Esophagus (tissue), 2 donors: ENCODE measurements at regions not wholly inside any gene's neighbourhood (a gene's known extent, or its start where the extent isn't known, plus 50 kb on each side); places are given as distances from the start of the nearest gene placed in this dataset.
"Not testable (repeated sequence)": the region's sequence is repeated elsewhere in the genome, so short reads cannot be mapped to it uniquely, and the experiment has no call there.

Source experiments
- H3K27ac ChIP-seq, 2 donors: one replicate each; pipeline ENCODE4 v1.5.1; 2013; ENCODE audit warnings: low read depth in 2 of 2, mild to moderate bottlenecking in 2 of 2, inconsistent platforms in 1 of 2, low read length in 1 of 2, moderate library complexity in 1 of 2
- H3K27me3 ChIP-seq, 2 donors: one replicate each; pipeline ENCODE4 v1.6.1; 2013; ENCODE audit warnings: low read length in 2 of 2, control low read depth in 1 of 2, mild to moderate bottlenecking in 1 of 2; ENCODE audit not compliant: insufficient read depth in 2 of 2, control insufficient read depth in 1 of 2
- H3K36me3 ChIP-seq, 2 donors: one replicate each; pipeline ENCODE4 v1.6.1; 2013; ENCODE audit warnings: low read length in 1 of 2; ENCODE audit not compliant: control insufficient read depth in 2 of 2, insufficient read depth in 2 of 2
- H3K4me1 ChIP-seq, 2 donors: one replicate each; pipeline ENCODE4 v1.6.1; 2013; ENCODE audit warnings: low read length in 1 of 2; ENCODE audit not compliant: control insufficient read depth in 2 of 2, insufficient read depth in 2 of 2
- H3K4me3 ChIP-seq, 2 donors: one replicate each; pipeline ENCODE4 v1.5.1; 2013; ENCODE audit warnings: low read length in 2 of 2, mild to moderate bottlenecking in 2 of 2, low read depth in 1 of 2, moderate library complexity in 1 of 2
- H3K9me3 ChIP-seq, 2 donors: one replicate each; pipeline ENCODE4 v1.6.1; 2013; ENCODE audit warnings: mild to moderate bottlenecking in 2 of 2, low read depth in 1 of 2, low read length in 1 of 2, moderate library complexity in 1 of 2; ENCODE audit not compliant: control insufficient read depth in 2 of 2, insufficient read depth in 1 of 2
- WGBS, 2 donors: extraction: QIAGEN DNeasy Blood & Tissue Kit; methylation state at CpG; one replicate each; pipeline ENCODE4 v1.1.7; 2013; 5-methylcytosine and 5-hydroxymethylcytosine counted together
- donor health status: healthy with polysubstance abuse.
- donor health status: Bipolar disorder and iron deficiency.

DNA sequence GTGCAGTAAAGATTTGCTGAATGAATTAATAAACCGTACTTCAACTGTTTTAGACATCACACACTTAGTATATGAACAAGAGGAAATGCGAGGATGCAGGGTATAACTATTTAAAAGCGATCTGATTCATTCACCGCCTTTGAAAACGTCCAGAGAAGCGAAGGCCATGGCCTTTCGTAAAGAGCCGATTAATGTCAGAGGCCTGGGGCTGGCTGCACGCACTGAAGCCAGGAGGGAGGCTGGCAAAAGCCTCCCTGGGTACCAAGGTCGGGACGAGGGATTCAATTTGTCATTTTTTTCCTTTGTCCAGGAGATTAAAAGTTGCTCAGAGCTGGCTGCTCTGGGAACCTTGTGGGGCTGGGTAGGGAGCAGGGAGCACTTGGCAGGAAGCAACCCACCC, 307.4 kb downstream of the NPHP4 start:
- Histone ChIP-seq H3K4me3 (no peak overlapping the region), H3K4me1 (no peaks in the 10 kb centered on the region), H3K36me3 (no peaks in the 10 kb centered on the region), H3K9me3 (no peaks in the 10 kb centered on the region), H3K27ac (no peak overlapping the region), H3K27me3 (no peaks in the 10 kb centered on the region)
- 75 to 78% methylated on average over 11 of the region's 11 CpGs for WGBS, 2 donors

DNA sequence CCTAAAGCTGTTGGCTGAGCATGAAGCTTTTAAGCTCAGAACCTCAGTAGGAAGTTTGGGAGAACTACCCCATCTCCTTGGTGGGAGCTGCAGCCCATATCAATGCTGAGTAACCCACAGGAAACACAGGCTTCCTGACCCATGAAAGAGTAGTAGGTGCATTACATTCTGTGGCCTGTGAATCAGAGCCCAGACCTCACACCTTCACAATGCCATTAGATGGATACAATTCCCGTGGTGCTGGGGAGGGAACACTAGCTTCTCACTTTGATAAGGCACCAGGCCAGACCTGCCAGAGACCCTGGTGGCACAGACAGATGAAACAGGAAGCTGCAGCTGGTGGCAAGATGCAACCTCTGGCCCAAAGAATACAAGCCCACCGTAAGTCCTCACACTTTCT, 308.8 kb downstream of the NPHP4 start:
- H3K27me3 ChIP-seq, result no peaks in the 10 kb centered on the region
- WGBS, 2 donors, result 63 to 66% methylated on average over 2 of the region's 2 CpGs

DNA sequence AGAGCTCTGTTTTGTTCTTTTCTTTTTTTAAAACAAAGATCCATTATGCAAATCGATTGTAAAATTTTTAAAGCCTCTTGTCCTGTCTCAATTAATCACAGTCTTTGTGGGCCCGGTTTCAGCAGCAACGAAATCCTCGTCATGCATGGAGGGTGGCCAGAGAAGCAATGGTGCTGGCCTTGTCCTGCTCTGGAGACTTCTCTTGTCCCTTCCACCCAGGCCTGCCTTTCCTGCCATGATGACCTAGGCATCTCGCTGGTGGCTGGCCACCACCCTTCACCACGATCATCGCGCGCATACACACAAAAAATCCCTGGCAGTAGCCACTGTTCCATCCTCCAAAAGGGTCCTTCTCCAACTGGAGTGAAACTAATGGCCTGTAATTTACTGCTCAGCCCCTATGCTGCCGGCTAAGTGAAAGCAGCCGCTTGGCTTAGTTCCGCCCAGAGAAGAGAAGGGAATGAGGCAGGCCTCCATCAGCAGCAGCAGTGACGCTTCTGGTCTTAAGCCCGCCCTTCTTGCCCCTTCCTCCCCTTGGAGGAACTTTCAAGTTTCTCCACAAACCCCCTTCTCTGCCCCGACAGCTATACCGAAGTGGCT, 309.5 kb downstream of the NPHP4 start:
- Histone ChIP-seq H3K9me3 (no peaks in the 10 kb centered on the region), H3K4me3 (no peak overlapping the region), H3K27ac (no peak overlapping the region), H3K27me3 (no peaks in the 10 kb centered on the region), H3K4me1 (no peaks in the 10 kb centered on the region), H3K36me3 (no peaks in the 10 kb centered on the region)
- WGBS, 2 donors, result 80 to 85% methylated on average over 16 of the region's 16 CpGs

More for the DNA sequence above, 308.8 kb downstream of the NPHP4 start:
- H3K9me3 ChIP-seq, result no peaks in the 10 kb centered on the region
- no peak overlapping the region for H3K27ac ChIP-seq
- H3K36me3 ChIP-seq, result no peaks in the 10 kb centered on the region
- no peaks in the 10 kb centered on the region for H3K4me1 ChIP-seq
- no peak overlapping the region for H3K4me3 ChIP-seq

DNA sequence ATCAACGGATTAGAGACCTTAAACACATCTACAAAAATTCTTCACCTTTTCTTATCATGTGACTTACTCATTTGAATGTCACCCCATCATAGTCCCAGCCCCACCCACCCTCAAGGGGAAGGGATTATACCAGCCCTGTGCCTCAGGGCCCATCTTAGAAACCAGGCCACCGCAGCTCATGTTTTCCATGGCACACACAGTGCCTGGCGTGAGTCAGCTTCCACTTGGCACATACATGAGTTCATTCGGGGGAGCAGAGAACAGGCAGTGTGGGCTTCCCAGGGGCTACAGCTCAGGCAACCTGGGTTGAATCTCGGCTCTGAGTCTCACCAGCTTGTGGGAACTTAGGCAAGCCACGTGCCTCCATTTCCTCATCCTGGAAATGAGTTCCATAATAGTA, 310.6 kb downstream of the NPHP4 start:
- WGBS, 2 donors, result 57 to 59% methylated on average over 6 of the region's 6 CpGs
- Histone ChIP-seq H3K9me3 (no peaks in the 10 kb centered on the region), H3K27ac (no peak overlapping the region), H3K36me3 (no peaks in the 10 kb centered on the region), H3K27me3 (no peaks in the 10 kb centered on the region), H3K4me3 (no peak overlapping the region), H3K4me1 (no peaks in the 10 kb centered on the region)

DNA sequence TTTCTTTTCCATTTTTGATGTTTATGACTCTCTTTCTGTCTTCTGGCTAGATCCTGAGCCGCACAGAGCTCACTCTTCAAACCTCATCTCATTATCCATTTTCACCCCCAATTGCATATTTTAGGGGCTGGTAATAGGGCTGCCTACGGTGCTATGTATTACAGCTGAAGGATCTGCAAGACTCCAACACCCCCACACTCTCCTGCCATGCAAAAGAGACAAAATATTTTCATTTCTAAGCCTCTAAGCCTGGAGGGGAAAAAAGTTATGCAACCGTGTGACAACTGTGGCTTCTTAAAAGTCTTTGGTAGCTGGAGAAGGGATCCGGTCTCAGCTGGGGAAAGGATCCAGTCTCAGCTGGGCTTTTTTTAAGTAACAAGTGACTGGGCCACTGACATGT, 311.6 kb downstream of the NPHP4 start:
- no peak overlapping the region for H3K4me3 ChIP-seq
- H3K27ac ChIP-seq, result no peak overlapping the region
- 44 to 62% methylated on average over 4 of the region's 4 CpGs for WGBS, 2 donors
- H3K4me1 ChIP-seq, result no peaks in the 10 kb centered on the region
- no peaks in the 10 kb centered on the region for H3K36me3 ChIP-seq
- H3K27me3 ChIP-seq, result no peaks in the 10 kb centered on the region
- H3K9me3 ChIP-seq, result peaks cover 0 to 2% of the 10 kb centered on the region in 2 donors

DNA sequence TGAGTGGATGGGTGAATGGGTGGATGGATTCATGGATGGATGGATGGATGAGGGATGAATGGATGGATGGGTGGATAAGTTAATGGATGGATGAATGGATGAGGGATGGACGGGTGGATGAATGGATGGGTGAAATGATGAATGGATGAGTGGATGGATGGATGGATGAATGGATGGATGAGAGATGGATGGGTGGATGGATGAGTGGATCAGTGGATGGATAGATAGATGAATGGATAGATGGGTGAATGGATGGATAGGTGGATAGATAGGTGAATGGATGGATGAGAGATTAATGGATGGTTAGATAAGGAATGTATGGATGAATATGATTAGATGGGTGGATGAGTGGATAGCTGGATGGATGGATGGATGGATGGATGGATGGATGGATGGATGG, 313.5 kb downstream of the NPHP4 start:
- 79 to 91% methylated on average over 1 of the region's 1 CpG for WGBS, 2 donors
- no peak overlapping the region for H3K27ac ChIP-seq
- no peaks in the 10 kb centered on the region for H3K27me3 ChIP-seq
- no peak overlapping the region for H3K4me3 ChIP-seq
- H3K36me3 ChIP-seq, result no peaks in the 10 kb centered on the region
- H3K9me3 ChIP-seq, result peaks cover 0 to 2% of the 10 kb centered on the region in 2 donors
- H3K4me1 ChIP-seq, result no peaks in the 10 kb centered on the region

DNA sequence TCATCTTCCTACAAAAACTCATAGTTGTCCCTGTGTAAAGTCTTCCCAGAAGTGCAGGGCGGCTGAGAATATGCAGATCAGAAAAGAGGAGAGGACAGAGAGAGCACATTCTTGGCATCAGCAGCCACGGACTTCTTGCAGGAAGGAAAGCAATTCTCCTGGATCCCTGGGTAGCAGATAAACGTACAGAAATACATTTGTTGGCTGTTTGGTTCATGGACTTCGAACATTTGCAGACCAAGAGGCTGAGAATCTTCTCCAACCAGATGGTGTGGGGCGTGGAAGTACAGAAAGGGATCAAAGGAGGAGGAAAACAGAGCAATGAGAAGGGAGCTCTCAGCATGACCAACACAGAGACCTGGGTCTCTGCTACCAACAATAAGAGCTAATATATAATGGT, 319.9 kb downstream of the NPHP4 start:
- 29 to 42% methylated on average over 5 of the region's 5 CpGs for WGBS, 2 donors
- H3K4me1 ChIP-seq, H3K36me3 ChIP-seq, H3K27ac ChIP-seq, H3K4me3 ChIP-seq, H3K27me3 ChIP-seq: not testable (repeated sequence)
- H3K9me3 ChIP-seq, result peaks cover 0 to 10% of the 10 kb centered on the region in 2 donors

DNA sequence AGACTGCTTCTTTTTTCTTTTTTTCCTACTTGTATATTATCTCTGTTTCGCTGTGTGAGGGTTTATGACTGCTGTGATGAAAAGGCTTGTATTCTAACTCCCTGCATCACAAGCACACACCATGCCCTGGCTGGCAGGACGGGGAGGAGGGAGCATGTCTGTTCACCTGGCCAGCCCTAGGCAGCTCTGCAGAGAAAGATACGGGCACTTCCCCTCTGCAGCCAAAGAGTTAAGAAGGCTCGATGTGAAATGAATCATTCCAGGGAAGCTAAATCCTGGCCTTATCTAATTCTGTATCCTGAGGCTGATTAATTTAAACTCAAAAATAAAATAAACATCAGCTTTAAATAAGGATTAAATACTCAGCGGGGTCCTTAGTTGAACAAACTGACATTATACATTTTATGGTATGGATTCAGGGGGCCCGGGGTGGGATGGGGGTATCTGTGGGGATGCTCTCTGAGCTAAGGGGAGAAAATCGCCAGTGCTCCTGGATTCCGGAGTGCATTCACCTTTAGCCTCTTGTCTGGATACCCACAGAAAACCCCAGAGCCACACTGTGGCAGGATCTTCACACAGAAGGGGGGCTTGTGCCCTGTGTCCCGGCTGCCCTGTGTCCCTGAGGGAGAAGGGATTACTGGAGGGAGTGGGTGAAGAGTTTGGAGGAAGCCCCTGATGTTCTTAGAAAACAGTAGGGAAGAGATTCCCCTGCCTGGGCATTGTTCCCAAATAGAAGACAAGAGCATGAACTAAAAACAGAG, 321.5 kb downstream of the NPHP4 start:
- Histone ChIP-seq H3K9me3 (peaks cover 0 to 8% of the 10 kb centered on the region in 2 donors), H3K27ac (no peak overlapping the region), H3K4me1 (no peaks in the 10 kb centered on the region), H3K27me3 (no peaks in the 10 kb centered on the region), H3K4me3 (no peak overlapping the region), H3K36me3 (no peaks in the 10 kb centered on the region)
- WGBS, 2 donors, result 44% methylated on average over 9 of the region's 9 CpGs

DNA sequence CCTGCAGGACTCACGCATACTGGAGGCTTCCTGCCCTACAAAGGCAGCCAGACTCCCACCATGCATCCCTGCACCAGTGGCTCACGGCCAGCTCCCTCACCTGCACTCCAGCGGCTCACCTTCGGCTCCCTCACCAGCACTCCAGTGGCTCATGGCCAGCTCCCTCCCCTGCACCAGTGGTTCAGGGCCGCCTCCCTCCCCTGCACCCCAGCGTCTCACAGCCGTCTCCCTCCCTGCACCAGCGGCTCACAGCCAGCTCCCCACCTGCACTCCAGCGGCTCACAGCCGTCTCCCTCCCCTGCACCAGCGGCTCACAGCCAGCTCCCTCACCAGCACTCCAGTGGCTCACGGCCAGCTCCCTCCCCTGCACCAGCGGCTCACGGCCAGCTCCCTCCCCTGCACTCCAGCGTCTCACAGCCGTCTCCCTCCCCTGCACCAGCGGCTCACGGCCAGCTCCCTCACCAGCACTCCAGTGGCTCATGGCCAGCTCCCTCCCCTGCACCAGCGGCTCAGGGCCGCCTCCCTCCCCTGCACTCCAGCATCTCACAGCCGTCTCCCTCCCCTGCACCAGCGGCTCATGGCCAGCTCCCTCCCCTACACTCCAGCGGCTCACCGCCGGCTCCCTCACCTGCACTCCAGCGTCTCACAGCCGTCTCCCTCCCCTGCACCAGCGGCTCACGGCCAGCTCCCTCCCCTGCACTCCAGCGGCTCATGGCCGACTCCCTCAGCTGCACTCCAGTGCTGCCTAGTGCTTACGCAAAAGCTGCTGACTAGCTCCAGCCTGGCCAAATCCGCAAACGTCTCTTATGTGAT, 324.5 kb downstream of the NPHP4 start:
- Histone ChIP-seq H3K36me3 (no peaks in the 10 kb centered on the region), H3K4me3 (no peak overlapping the region), H3K9me3 (peaks cover 0 to 8% of the 10 kb centered on the region in 2 donors), H3K27ac (no peak overlapping the region), H3K27me3 (no peaks in the 10 kb centered on the region), H3K4me1 (no peaks in the 10 kb centered on the region)
- WGBS, 2 donors, result 42 to 54% methylated on average over 34 of the region's 34 CpGs
